A549 (cell line): ENCODE measurements at regions not wholly inside any gene's neighbourhood (a gene's known extent, or its start where the extent isn't known, plus 50 kb on each side); places are given as distances from the start of the nearest gene placed in this dataset.

ENCODE experiments used
- ATAC-seq, 2 experiments: fragments of 200-7000 bp in 1 of 2; fragments of >200 bp in 1 of 2; cut with Nextera tagmentation in 1 of 2; cut with Tn5 transposase in 1 of 2; 3 replicates each; pipeline versions ENCODE4 v1.8.0 to v1.9.1; 2018 to 2020; ENCODE audit warnings: mild to moderate bottlenecking in 1 of 2, moderate library complexity in 1 of 2
- CTCF ChIA-PET: fragments of 300-600 bp; sonication (Branson Sonifier 250); formaldehyde crosslinking; extraction: SDS; loops from one replicate; lab custom pipeline; 2021; ENCODE audit warnings: antibody characterized with exemption, inconsistent platforms; lab: Yijun Ruan, JAX
- POLR2A ChIA-PET: fragments of 350-600 bp; formaldehyde crosslinking; extraction: SDS; loops from one replicate; lab custom pipeline; 2021; ENCODE audit warnings: antibody characterized with exemption, inconsistent platforms; lab: Yijun Ruan, JAX
- DNase-seq, 2 experiments: peaks; one replicate each; pipeline versions ENCODE4 v3.0.0 to v3.0.0-alpha.2; 2011 to 2016; ENCODE audit warnings: low read depth in 1 of 2, low spot score in 1 of 2
- FAIRE-seq: peaks from 2 replicates; lab custom pipeline; 2011; peaks lifted over from hg19 to GRCh38; lab: Jason Lieb, UNC
- H3K27ac ChIP-seq, 2 experiments: fragments of >200 bp; sonication (Bioruptor Twin); formaldehyde crosslinking; 3 replicates each; pipeline ENCODE4 v1.5.1; 2016 to 2017
- H3K4me1 ChIP-seq: fragments of >200 bp; sonication (Bioruptor Twin); formaldehyde crosslinking; 3 replicates; pipeline ENCODE4 v1.6.1; 2016
- H3K4me2 ChIP-seq: fragments of >200 bp; sonication (Bioruptor Twin); formaldehyde crosslinking; 3 replicates; pipeline ENCODE4 v1.6.1; 2016
- H3K4me3 ChIP-seq: fragments of >200 bp; sonication (Bioruptor Twin); formaldehyde crosslinking; 3 replicates; pipeline ENCODE4 v1.5.1; 2016
- H3K9me3 ChIP-seq: fragments of >200 bp; sonication (Bioruptor Twin); formaldehyde crosslinking; 3 replicates; pipeline ENCODE4 v1.6.1; 2016
- BCL3 ChIP-seq: fragments of >200 bp; sonication (Bioruptor Twin); formaldehyde crosslinking; IDR thresholded peaks from 3 replicates; pipeline ENCODE4 v1.6.1; 2016
- CBX2 ChIP-seq: fragments of 200-600 bp; sonication (generic); IDR thresholded peaks from 2 replicates; pipeline ENCODE4 v1.6.1; 2016; ENCODE audit warnings: low read depth, mild to moderate bottlenecking, borderline replicate concordance
- CEBPB ChIP-seq, 2 experiments: fragments of >200 bp in 1 of 2; sonication (Bioruptor Twin) in 1 of 2; formaldehyde crosslinking in 1 of 2; IDR thresholded peaks; 2 replicates each; pipeline ENCODE4 v1.6.1; 2012 to 2016
- CHD2 ChIP-seq: fragments of 150-350 bp; IDR thresholded peaks from 2 replicates; pipeline ENCODE4 v1.6.1; 2014; ENCODE audit warnings: low read length; ENCODE audit not compliant: partially characterized antibody
- CHD4 ChIP-seq: fragments of 200-600 bp; sonication (generic); IDR thresholded peaks from 2 replicates; pipeline ENCODE4 v1.6.1; 2016; ENCODE audit warnings: antibody characterized with exemption, mild to moderate bottlenecking, borderline replicate concordance
- EP300 ChIP-seq, 2 experiments: fragments of >200 bp; sonication (Bioruptor Twin); formaldehyde crosslinking; IDR thresholded peaks; 2 replicates in 1 of 2; 3 replicates in 1 of 2; pipeline ENCODE4 v1.6.1; 2016 to 2017
- FOXS1 ChIP-seq: fragments of 250-450 bp; sonication (Bioruptor Pico); IDR thresholded peaks from 2 replicates; pipeline ENCODE4 v1.5.0; 2020; ENCODE audit warnings: mild to moderate bottlenecking, moderate library complexity
- HDAC2 ChIP-seq: fragments of 200-600 bp; sonication (generic); IDR thresholded peaks from 2 replicates; pipeline ENCODE4 v1.6.1; 2016
- HES2 ChIP-seq: fragments of >200 bp; sonication (Bioruptor Twin); formaldehyde crosslinking; IDR thresholded peaks from 2 replicates; pipeline ENCODE4 v1.6.1; 2016
- HEYL ChIP-seq: fragments of 250-450 bp; sonication (Bioruptor Pico); IDR thresholded peaks from 2 replicates; pipeline ENCODE4 v1.8.0; 2021; ENCODE audit warnings: mild to moderate bottlenecking, moderate library complexity
- HMGXB4 ChIP-seq: fragments of 250-450 bp; sonication (Bioruptor Pico); IDR thresholded peaks from 2 replicates; pipeline ENCODE4 v1.5.0; 2021; ENCODE audit warnings: mild to moderate bottlenecking, moderate library complexity, borderline replicate concordance
- HOXA7 ChIP-seq: fragments of 250-450 bp; sonication (Bioruptor Pico); IDR thresholded peaks from 2 replicates; pipeline ENCODE4 v1.5.0; 2020; ENCODE audit warnings: mild to moderate bottlenecking, moderate library complexity
- HOXB13 ChIP-seq: fragments of 250-450 bp; sonication (Bioruptor Pico); IDR thresholded peaks from 2 replicates; pipeline ENCODE4 v1.5.0; 2020; ENCODE audit warnings: low read depth, mild to moderate bottlenecking, moderate library complexity
- HOXB5 ChIP-seq: fragments of 250-450 bp; sonication (Bioruptor Pico); IDR thresholded peaks from 2 replicates; pipeline ENCODE4 v1.5.0; 2020; ENCODE audit warnings: mild to moderate bottlenecking, moderate library complexity
- JUNB ChIP-seq: fragments of >200 bp; sonication (Bioruptor Twin); formaldehyde crosslinking; IDR thresholded peaks from 2 replicates; pipeline ENCODE4 v1.6.1; 2016
- KDM5A ChIP-seq: fragments of 200-600 bp; sonication (generic); IDR thresholded peaks from 2 replicates; pipeline ENCODE4 v1.6.1; 2016; ENCODE audit warnings: antibody characterized with exemption, mild to moderate bottlenecking
- MAZ ChIP-seq: fragments of 150-350 bp; IDR thresholded peaks from 2 replicates; pipeline ENCODE4 v1.6.1; 2014; ENCODE audit warnings: antibody characterized with exemption, low read depth, low read length, borderline replicate concordance
- POLR2AphosphoS2 ChIP-seq: conservative IDR thresholded peaks from 2 replicates; pipeline ENCODE4 v1.6.1; 2012; ENCODE audit warnings: low read length, improper control_type of control experiment, inconsistent platforms
- RAD21 ChIP-seq, 2 experiments: fragments of >200 bp in 1 of 2; sonication (Bioruptor Twin) in 1 of 2; formaldehyde crosslinking in 1 of 2; IDR thresholded peaks in 1 of 2; conservative IDR thresholded peaks in 1 of 2; 2 replicates in 1 of 2; 3 replicates in 1 of 2; pipeline ENCODE4 v1.6.1; 2012 to 2018; ENCODE audit warnings: inconsistent platforms in 1 of 2
- RARB ChIP-seq: fragments of 250-450 bp; sonication (Bioruptor Pico); IDR thresholded peaks from 2 replicates; pipeline ENCODE4 v1.8.0; 2021; ENCODE audit warnings: mild to moderate bottlenecking, moderate library complexity
- RCOR1 ChIP-seq: fragments of 150-350 bp; IDR thresholded peaks from 2 replicates; pipeline ENCODE4 v1.6.1; 2014; ENCODE audit warnings: antibody characterized with exemption, low read length, low read depth
- RFX5 ChIP-seq: fragments of 450-650 bp; IDR thresholded peaks from 2 replicates; pipeline ENCODE4 v1.7.1; 2014; ENCODE audit warnings: antibody characterized with exemption, mild to moderate bottlenecking, moderate library complexity
- RNF2 ChIP-seq: fragments of 200-600 bp; sonication (generic); IDR thresholded peaks from 2 replicates; pipeline ENCODE4 v1.6.1; 2016; ENCODE audit warnings: low read depth, mild to moderate bottlenecking, antibody characterized with exemption, moderate library complexity, borderline replicate concordance
- SMC3 ChIP-seq: fragments of >200 bp; sonication (Bioruptor Twin); formaldehyde crosslinking; IDR thresholded peaks from 3 replicates; pipeline ENCODE4 v1.6.1; 2018; ENCODE audit warnings: inconsistent platforms
- TP53 ChIP-seq: fragments of 250-450 bp; sonication (Bioruptor Pico); IDR thresholded peaks from 2 replicates; pipeline ENCODE4 v1.5.0; 2021; ENCODE audit warnings: mild to moderate bottlenecking, moderate library complexity
- USF2 ChIP-seq: fragments of 450-650 bp; IDR thresholded peaks from 2 replicates; pipeline ENCODE4 v1.6.1; 2014; ENCODE audit warnings: antibody characterized with exemption
- ZFP36 ChIP-seq: fragments of 450-650 bp; IDR thresholded peaks from 2 replicates; pipeline ENCODE4 v1.6.1; 2014; ENCODE audit warnings: borderline replicate concordance; ENCODE audit not compliant: partially characterized antibody
- ZNF302 ChIP-seq: fragments of 250-450 bp; sonication (Bioruptor Pico); IDR thresholded peaks from 2 replicates; pipeline ENCODE4 v1.9.0; 2021; ENCODE audit warnings: inconsistent platforms, mild to moderate bottlenecking, moderate library complexity
- ZSCAN20 ChIP-seq: fragments of 250-450 bp; sonication (Bioruptor Pico); IDR thresholded peaks from 2 replicates; pipeline ENCODE4 v1.8.0; 2022; ENCODE audit warnings: mild to moderate bottlenecking, moderate library complexity
- WGBS: methylation state at CpG from one replicate; pipeline ENCODE4 v1.1.6; 2017; ENCODE audit errors: missing lambda C conversion rate; 5-methylcytosine and 5-hydroxymethylcytosine counted together

- Histone ChIP-seq H3K4me2 (no peak overlapping the region), H3K27ac (no peak overlapping the region), H3K9me3 (no peaks in the 10 kb centered on the region), H3K4me3 (no peak overlapping the region), H3K4me1 (no peaks in the 10 kb centered on the region)
- FAIRE-seq, result no peak
- ATAC-seq, result no peak
- ChIA-PET POLR2A (no interaction called here), CTCF (no interaction called here)
- TF ChIP-seq BCL3, result no peak
- no peak for TF ChIP-seq CHD4
- TF ChIP-seq POLR2AphosphoS2, result no peak
- TF ChIP-seq MAZ, result no peak
- TF ChIP-seq HES2, result no peak
- TF ChIP-seq SMC3, result no peak
- no peak for TF ChIP-seq TP53 (CRISPR knock-in tag)
- TF ChIP-seq HOXA7 (CRISPR knock-in tag), result no peak
- TF ChIP-seq CHD2, result no peak
- TF ChIP-seq ZNF302, result no peak
- no peak for TF ChIP-seq FOXS1
- no peak for TF ChIP-seq RCOR1
- no peak for TF ChIP-seq CEBPB (IDR thresholded peaks at IDR 0.05)
- no peak for TF ChIP-seq RARB
- TF ChIP-seq EP300 (IDR thresholded peaks at IDR 0.05), result no peak
- TF ChIP-seq ZFP36, result no peak
- no peak for TF ChIP-seq RAD21 (conservative IDR thresholded peaks at IDR 0.05 in 1 of 2, IDR thresholded peaks at IDR 0.05 in 1 of 2)
- no peak for TF ChIP-seq USF2
- no peak for TF ChIP-seq HMGXB4 (CRISPR knock-in tag)
- DNase-seq, result no peak
- 0% methylated on average over 3 of the region's 3 CpGs for WGBS
These were observed 329.6 kb downstream of the GABRB2 start for GRCh38 chr5:161216877-161217276.

GRCh38 chr5:161212123-161212712 lies 334.3 kb downstream of the GABRB2 start:
- ChIA-PET CTCF (no interaction called here), POLR2A (no interaction called here)
- 2% methylated on average over 1 of the region's 1 CpG for WGBS
- H3K27ac ChIP-seq, result no peak overlapping the region
- no peak overlapping the region for H3K4me3 ChIP-seq
- no peak overlapping the region for H3K4me2 ChIP-seq
- no peaks in the 10 kb centered on the region for H3K4me1 ChIP-seq
- no peaks in the 10 kb centered on the region for H3K9me3 ChIP-seq
- TF ChIP-seq RARB, result no peak
- TF ChIP-seq ZNF302, result no peak
- no peak for TF ChIP-seq ZSCAN20 (CRISPR knock-in tag)
- no peak for TF ChIP-seq RFX5
- TF ChIP-seq HEYL (CRISPR knock-in tag), result no peak
- TF ChIP-seq RNF2, result no peak
- TF ChIP-seq HDAC2, result no peak
- no peak for TF ChIP-seq JUNB
- TF ChIP-seq CBX2, result no peak
- TF ChIP-seq HOXB5 (CRISPR knock-in tag), result no peak
- TF ChIP-seq CHD2, result no peak
- no peak for TF ChIP-seq KDM5A
- TF ChIP-seq HOXB13, result no peak
- no peak for FAIRE-seq
- ATAC-seq, result no peak
- DNase-seq, result no peak
